Neural cell (in vitro differentiated cells): ENCODE measurements at regions not wholly inside any gene's neighbourhood (a gene's known extent, or its start where the extent isn't known, plus 50 kb on each side); places are given as distances from the start of the nearest gene placed in this dataset.

Source experiments
- EP300 ChIP-seq: fragments of 450-650 bp; conservative IDR thresholded peaks from 2 replicates; pipeline ENCODE4 v1.6.1; 2014; ENCODE audit warnings: antibody characterized with exemption, mild to moderate bottlenecking, moderate library complexity; ENCODE audit not compliant: poor library complexity, severe bottlenecking
- EZH2 ChIP-seq: fragments of 200-600, 300-800 bp; shearing (Covaris generic), sonication (generic); IDR thresholded peaks from 2 replicates; pipeline ENCODE4 v1.6.1; 2014; ENCODE audit warnings: antibody characterized with exemption, low read length, borderline replicate concordance, mild to moderate bottlenecking; ENCODE audit not compliant: insufficient read depth, poor library complexity, severe bottlenecking
- MXI1 ChIP-seq: fragments of 450-650 bp; conservative IDR thresholded peaks from 2 replicates; pipeline ENCODE4 v1.6.1; 2014; ENCODE audit warnings: antibody characterized with exemption, mild to moderate bottlenecking; ENCODE audit not compliant: poor library complexity, severe bottlenecking
- POLR2AphosphoS5 ChIP-seq: IDR thresholded peaks from 2 replicates; pipeline ENCODE4 v1.6.1; 2012
- REST ChIP-seq: IDR thresholded peaks from 2 replicates; pipeline ENCODE4 v1.6.1; 2012; ENCODE audit warnings: borderline replicate concordance
- TAF1 ChIP-seq: IDR thresholded peaks from 2 replicates; pipeline ENCODE4 v1.6.1; 2012; ENCODE audit warnings: low read depth
- TF ChIP-seq, protein P1 (sequence below): fragments of 450-650 bp; IDR thresholded peaks from 2 replicates; pipeline ENCODE4 v1.5.1; 2014; ENCODE audit warnings: antibody characterized with exemption, mild to moderate bottlenecking, moderate library complexity; ENCODE audit not compliant: poor library complexity, severe bottlenecking

DNA sequence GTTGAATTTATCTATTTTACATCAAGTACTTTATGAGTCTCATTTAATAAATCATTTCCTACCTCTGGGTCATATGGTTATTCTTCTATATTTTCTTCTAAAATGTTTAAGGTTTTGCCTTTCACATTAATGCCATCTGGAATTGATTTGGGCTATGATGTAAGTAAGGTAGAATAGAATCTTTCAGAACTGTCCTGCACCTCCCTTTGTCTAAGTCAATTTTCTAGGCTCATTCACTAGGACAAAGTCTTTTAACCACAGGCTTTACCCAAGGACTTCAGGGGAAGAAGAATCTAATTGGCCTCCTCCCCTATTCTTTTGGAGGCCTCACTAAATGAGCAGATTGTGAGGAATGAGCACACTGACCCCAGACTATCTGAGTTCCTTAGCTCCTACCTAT is 146.0 kb downstream of the BBOX1 start:
- TF ChIP-seq, protein P1, sequence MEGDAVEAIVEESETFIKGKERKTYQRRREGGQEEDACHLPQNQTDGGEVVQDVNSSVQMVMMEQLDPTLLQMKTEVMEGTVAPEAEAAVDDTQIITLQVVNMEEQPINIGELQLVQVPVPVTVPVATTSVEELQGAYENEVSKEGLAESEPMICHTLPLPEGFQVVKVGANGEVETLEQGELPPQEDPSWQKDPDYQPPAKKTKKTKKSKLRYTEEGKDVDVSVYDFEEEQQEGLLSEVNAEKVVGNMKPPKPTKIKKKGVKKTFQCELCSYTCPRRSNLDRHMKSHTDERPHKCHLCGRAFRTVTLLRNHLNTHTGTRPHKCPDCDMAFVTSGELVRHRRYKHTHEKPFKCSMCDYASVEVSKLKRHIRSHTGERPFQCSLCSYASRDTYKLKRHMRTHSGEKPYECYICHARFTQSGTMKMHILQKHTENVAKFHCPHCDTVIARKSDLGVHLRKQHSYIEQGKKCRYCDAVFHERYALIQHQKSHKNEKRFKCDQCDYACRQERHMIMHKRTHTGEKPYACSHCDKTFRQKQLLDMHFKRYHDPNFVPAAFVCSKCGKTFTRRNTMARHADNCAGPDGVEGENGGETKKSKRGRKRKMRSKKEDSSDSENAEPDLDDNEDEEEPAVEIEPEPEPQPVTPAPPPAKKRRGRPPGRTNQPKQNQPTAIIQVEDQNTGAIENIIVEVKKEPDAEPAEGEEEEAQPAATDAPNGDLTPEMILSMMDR = no peak
- TF ChIP-seq EZH2 (no peak), MXI1 (no peak), REST (no peak), POLR2AphosphoS5 (no peak), TAF1 (no peak), EP300 (no peak)
